ENCODE measurements at regions not wholly inside any gene's neighbourhood (a gene's known extent, or its start where the extent isn't known, plus 50 kb on each side); places are given as distances from the start of the nearest gene placed in this dataset.

DNA sequence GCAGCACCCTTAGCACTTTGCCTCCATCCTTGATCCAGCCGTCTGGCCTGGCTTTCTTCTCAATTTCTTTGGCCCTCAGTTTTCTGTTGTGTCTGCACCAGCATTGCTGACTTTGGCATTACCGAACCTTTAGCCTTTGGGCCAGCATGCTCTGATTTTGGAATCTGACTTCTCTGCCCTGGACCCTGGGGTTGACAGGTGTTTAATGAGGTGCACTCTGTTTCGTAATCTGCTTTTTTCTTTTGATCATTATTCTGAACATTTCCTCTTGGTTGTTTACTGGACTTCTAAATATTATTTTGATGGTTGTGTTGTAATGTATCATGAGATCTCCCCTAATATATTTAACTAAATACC, 71.5 kb upstream of the ENPP6 start:
- no peak for TF ChIP-seq CTCF (IDR thresholded peaks at IDR 0.05; ENCODE audit: insufficient read depth, low read depth, low read length)
- Histone ChIP-seq H3K4me3 (ENCODE audit: low read depth, low read length) (no peak overlapping the region), H3K27me3 (ENCODE audit: control insufficient read depth, insufficient read depth, low read length) (no peaks in the 10 kb centered on the region), H3K36me3 (ENCODE audit: control insufficient read depth, insufficient read depth, low read length) (no peaks in the 10 kb centered on the region)
- ChIA-PET CTCF (interaction anchor here (0.7 kb wide), 1 partner anchor 1299 kb away, joined by 3 read pairs; no protein-coding TSS in a partner anchor), POLR2A (no interaction called here)
- no peak for DNase-seq (ENCODE audit: low read depth)

DNA sequence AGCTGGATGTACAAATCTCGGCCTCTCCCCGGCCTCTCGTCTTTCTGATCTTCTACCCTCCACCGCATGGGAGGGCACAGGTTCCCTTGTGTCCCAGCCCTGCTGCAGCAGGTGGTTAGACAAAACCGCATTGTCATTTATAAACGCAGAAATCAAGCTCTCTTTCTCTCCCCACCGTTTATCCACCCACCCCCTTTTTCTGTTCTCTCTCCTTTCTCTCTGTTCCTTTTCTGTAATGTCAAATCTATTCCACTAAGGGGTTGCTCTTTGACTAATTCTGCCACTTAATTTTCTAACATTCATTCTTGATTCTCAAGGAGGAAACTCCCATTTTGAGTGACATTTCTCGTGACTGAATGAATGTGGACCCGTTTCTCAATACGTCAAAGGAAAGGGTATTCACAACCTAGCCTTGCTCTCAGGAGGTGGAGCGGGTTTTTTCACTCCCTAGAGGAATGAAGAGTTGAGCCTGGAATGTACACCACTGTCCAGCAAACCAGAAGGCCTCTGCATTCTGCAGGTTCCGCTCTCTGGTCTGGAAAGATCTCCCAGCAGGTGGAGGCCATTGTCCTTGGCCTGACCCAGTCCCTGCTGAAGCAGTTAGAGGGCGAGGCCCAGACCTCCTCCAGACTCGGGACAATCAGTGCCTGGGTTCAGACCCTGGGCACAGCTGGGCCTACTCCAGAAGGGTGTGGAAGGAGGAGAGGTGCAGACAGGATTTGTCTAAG, 70.9 kb upstream of the ENPP6 start:
- no peak for DNase-seq (ENCODE audit: low read depth)
- no peaks in the 10 kb centered on the region for H3K36me3 ChIP-seq (ENCODE audit: control insufficient read depth, insufficient read depth, low read length)
- no peak for TF ChIP-seq CTCF (IDR thresholded peaks at IDR 0.05; ENCODE audit: insufficient read depth, low read depth, low read length)
- CTCF ChIA-PET, result interaction anchor here (0.5 to 1.7 kb wide), 7 partner anchors 8 to 143 kb away, joined by 3 to 10 read pairs (median 4); no protein-coding TSS in a partner anchor
- POLR2A ChIA-PET, result no interaction called here
- no peaks in the 10 kb centered on the region for H3K27me3 ChIP-seq (ENCODE audit: control insufficient read depth, insufficient read depth, low read length)
- H3K4me3 ChIP-seq (ENCODE audit: low read depth, low read length), result no peak overlapping the region

- 0 out of 2 replicates have a peak, but pooled peaks have one; percentile 32 for TF ChIP-seq CTCF (IDR thresholded peaks at IDR 0.05; ENCODE audit: insufficient read depth, low read depth, low read length)
- no peak overlapping the region for H3K4me3 ChIP-seq (ENCODE audit: low read depth, low read length)
- DNase-seq (ENCODE audit: low read depth), result no peak
- ChIA-PET CTCF (interaction anchor here (1.0 to 1.7 kb wide), 12 partner anchors 9 to 262 kb away, joined by 3 to 10 read pairs (median 5); no protein-coding TSS in a partner anchor), POLR2A (interaction anchor here (0.6 kb wide), 2 partner anchors 314 to 381 kb away, joined by 3 to 4 read pairs; no protein-coding TSS in a partner anchor)
- H3K36me3 ChIP-seq (ENCODE audit: control insufficient read depth, insufficient read depth, low read length), result no peaks in the 10 kb centered on the region
- H3K27me3 ChIP-seq (ENCODE audit: control insufficient read depth, insufficient read depth, low read length), result no peaks in the 10 kb centered on the region
These were observed 70.1 kb upstream of the ENPP6 start for GRCh38 chr4:184287697-184288255.

DNA sequence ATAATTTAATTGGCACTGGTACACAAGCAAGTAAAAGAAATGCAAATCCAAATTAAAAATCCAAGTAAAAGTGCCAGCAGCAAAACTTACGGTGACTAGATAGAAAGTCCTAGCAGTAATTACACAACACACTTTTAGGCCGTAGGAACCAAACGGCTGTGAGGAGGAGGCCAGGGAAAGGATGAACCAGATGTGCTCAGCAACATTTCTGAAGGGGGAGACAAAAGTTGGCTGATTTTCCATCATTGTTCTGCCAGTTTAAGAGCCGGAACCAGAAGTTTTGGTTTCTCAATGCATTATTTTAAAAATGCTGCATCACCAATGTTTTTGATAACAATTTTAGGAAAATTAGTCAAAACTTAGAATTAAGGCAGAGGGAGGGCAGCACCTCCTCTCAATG, 68.7 kb upstream of the ENPP6 start:
- no peaks in the 10 kb centered on the region for H3K36me3 ChIP-seq (ENCODE audit: control insufficient read depth, insufficient read depth, low read length)
- no peaks in the 10 kb centered on the region for H3K27me3 ChIP-seq (ENCODE audit: control insufficient read depth, insufficient read depth, low read length)
- CTCF ChIA-PET, result no interaction called here
- POLR2A ChIA-PET, result no interaction called here
- TF ChIP-seq CTCF (IDR thresholded peaks at IDR 0.05; ENCODE audit: insufficient read depth, low read depth, low read length), result no peak
- no peak for DNase-seq (ENCODE audit: low read depth)
- H3K4me3 ChIP-seq (ENCODE audit: low read depth, low read length), result no peak overlapping the region

DNA sequence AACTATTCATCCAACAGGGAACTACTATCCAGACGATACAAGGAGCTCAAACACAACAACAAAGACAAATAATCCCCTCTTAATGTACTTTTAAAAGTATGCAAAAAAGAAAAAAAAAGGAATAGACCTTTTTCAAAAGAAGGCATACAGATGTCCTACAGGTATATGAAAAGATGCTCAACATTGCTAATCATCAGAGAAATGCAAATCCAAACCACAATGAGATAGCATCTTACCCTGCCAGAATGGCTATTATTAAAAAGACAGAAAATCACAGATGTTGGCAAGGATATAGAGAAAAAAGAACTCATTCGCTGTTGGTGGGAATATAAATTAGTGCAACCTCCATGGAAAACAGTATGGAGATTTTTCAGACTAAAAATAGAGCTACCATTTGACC, 67.1 kb upstream of the ENPP6 start:
- Histone ChIP-seq H3K36me3 (ENCODE audit: control insufficient read depth, insufficient read depth, low read length) (no peaks in the 10 kb centered on the region), H3K4me3 (ENCODE audit: low read depth, low read length) (no peak overlapping the region), H3K27me3 (ENCODE audit: control insufficient read depth, insufficient read depth, low read length) (no peaks in the 10 kb centered on the region)
- no peak for TF ChIP-seq CTCF (IDR thresholded peaks at IDR 0.05; ENCODE audit: insufficient read depth, low read depth, low read length)
- CTCF ChIA-PET, result interaction anchor here (1.7 kb wide), 1 partner anchor 24 kb away, joined by 4 read pairs; no protein-coding TSS in a partner anchor
- POLR2A ChIA-PET, result no interaction called here
- no peak for DNase-seq (ENCODE audit: low read depth)
